ENCODE measurements at regions not wholly inside any gene's neighbourhood (a gene's known extent, or its start where the extent isn't known, plus 50 kb on each side); places are given as distances from the start of the nearest gene placed in this dataset.

DNA sequence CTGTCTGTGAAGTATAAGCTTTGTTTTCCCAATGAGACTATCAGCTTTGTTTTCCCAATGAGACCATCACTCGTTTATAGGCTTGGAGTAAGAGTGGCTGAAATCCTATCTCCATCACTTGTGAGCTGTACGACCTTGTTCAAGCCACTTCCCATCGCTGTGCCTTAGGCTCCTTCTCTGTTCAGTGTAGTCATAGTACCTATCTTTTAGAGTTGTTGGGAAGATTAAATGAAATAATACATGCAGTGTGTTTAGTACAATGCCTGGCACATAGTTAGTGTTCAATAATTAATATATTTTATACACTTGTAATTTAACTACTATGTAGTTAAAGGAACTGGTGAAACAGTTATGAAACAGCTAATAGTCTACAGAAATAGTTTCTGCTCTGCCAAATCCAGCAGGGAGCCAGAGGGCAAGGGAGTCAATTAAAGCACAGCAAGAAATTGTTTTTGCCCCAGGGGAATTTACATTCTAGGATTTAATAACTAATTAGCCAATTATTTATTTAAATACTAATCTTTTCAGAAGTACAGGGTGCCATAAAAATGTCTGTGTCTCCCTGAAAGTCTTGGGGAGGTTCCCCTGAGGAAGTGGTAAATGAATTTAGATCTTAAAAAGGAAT is 139.3 kb upstream of the HMCN1 start:
- TF ChIP-seq CTCF (IDR thresholded peaks at IDR 0.05; ENCODE audit: insufficient read depth, low read length) (no peak), POLR2AphosphoS5 (IDR thresholded peaks at IDR 0.05; ENCODE audit: low read depth) (no peak)

Measured in HL-60 (cell line).